ENCODE measurements at regions not wholly inside any gene's neighbourhood (a gene's known extent, or its start where the extent isn't known, plus 50 kb on each side); places are given as distances from the start of the nearest gene placed in this dataset.

DNA sequence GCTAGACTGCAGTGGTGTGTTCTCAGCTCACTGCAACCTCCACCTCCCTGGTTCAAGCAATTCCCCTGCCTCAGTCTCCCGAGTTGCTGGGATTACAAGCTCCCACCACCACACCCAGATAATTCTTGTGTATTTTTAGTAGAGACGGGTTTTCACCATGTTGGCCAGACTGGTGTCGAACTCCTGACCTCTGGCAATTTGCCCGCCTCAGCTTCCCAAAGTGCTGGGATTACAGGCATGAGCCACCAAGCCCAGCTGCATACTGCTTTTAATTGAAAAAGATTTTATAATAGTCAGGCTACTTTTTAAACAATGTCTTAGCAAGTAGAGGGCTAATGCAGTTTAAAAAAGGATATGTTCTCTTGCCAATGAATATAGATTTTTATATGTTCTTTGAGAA is 668.9 kb downstream of the SLC6A15 start:
- CTCF ChIA-PET: no interaction called here
- dilution Hi-C loops (cut with HindIII; ENCODE audit: low sequenced_read_pairs, unreplicated experiment): no loop called here
- WGBS, 2 experiments (ENCODE audit: extremely low coverage in 2 of 2, insufficient read length in 1 of 2): no CpG with 5 or more reads among the region's 4 CpGs

More for the DNA sequence above, 668.9 kb downstream of the SLC6A15 start:
- H3K18ac ChIP-seq (ENCODE audit: low read depth, low read length): no peak overlapping the region
- no peak overlapping the region for H3K23ac ChIP-seq (ENCODE audit: low read depth, low read length)
- ATAC-seq (ENCODE audit: low read depth) (no peak), DNase-seq (no peak)
- POLR2A ChIA-PET (ENCODE audit: unreplicated experiment): no interaction called here
- no peak overlapping the region for H3K27ac ChIP-seq (ENCODE audit: insufficient read depth, low read length)
- no peak overlapping the region for H3K4ac ChIP-seq (ENCODE audit: low read depth, low read length)
- no peaks in the 10 kb centered on the region for H3K4me1 ChIP-seq (ENCODE audit: control insufficient read depth, insufficient read depth, low read length)
- H2BK120ac ChIP-seq (ENCODE audit: low read depth, low read length): no peak overlapping the region
- no TSS peak for BruUV-seq (replicated peaks)
- H2AK9ac ChIP-seq (replicated peaks; ENCODE audit: low read depth, low read length, poor library complexity): no peak overlapping the region
- in situ Hi-C loops (cut with MboI; ENCODE audit: low sequenced_read_pairs) (no loop called here), intact Hi-C loops (cut with micrococcal nuclease) (no loop called here)
- no peak overlapping the region for H2AFZ ChIP-seq (replicated peaks; ENCODE audit: low read length, poor library complexity)
- H3K9me3 ChIP-seq (ENCODE audit: control insufficient read depth, insufficient read depth, low read length): no peaks in the 10 kb centered on the region
- no peak overlapping the region for H3K4me2 ChIP-seq (ENCODE audit: low read depth, low read length)
- no peak overlapping the region for H2AK5ac ChIP-seq (ENCODE audit: low read depth, low read length)
- H3K9ac ChIP-seq (ENCODE audit: low read depth, low read length): no peak overlapping the region
- no peak overlapping the region for H4K91ac ChIP-seq (ENCODE audit: insufficient read depth, low read depth, low read length)
- H4K8ac ChIP-seq (ENCODE audit: low read depth in 2 of 2, low read length in 2 of 2): no peak overlapping the region
- no peak overlapping the region for H3K4me3 ChIP-seq (ENCODE audit: insufficient read depth, low read depth, low read length)
- TF ChIP-seq CHD1 (IDR thresholded peaks at IDR 0.05; ENCODE audit: low read depth, low read length) (no peak), RAD21 (IDR thresholded peaks at IDR 0.05; ENCODE audit: low read length) (no peak), MXI1 (IDR thresholded peaks at IDR 0.05; ENCODE audit: borderline replicate concordance, low read depth, low read length) (no peak), BHLHE40 (IDR thresholded peaks at IDR 0.05; ENCODE audit: low read depth, low read length) (no peak), SMC3 (IDR thresholded peaks at IDR 0.05; ENCODE audit: low read depth, low read length) (no peak), FOS (IDR thresholded peaks at IDR 0.05; ENCODE audit: low read depth, low read length) (no peak), MAZ (IDR thresholded peaks at IDR 0.05; ENCODE audit: borderline replicate concordance, low read depth, low read length) (no peak), CEBPB (IDR thresholded peaks at IDR 0.05; ENCODE audit: low read depth, low read length) (no peak), POLR2A (IDR thresholded peaks at IDR 0.05; ENCODE audit: low read depth, low read length) (no peak), NFE2L2 (IDR thresholded peaks at IDR 0.05; ENCODE audit: low read depth, low read length) (no peak), RCOR1 (IDR thresholded peaks at IDR 0.05; ENCODE audit: insufficient replicate concordance, low read length) (no peak), RFX5 (IDR thresholded peaks at IDR 0.05; ENCODE audit: low read depth, low read length) (no peak), MAFK (IDR thresholded peaks at IDR 0.05; ENCODE audit: low read depth, low read length) (no peak)
- TF ChIP-seq, protein P1, sequence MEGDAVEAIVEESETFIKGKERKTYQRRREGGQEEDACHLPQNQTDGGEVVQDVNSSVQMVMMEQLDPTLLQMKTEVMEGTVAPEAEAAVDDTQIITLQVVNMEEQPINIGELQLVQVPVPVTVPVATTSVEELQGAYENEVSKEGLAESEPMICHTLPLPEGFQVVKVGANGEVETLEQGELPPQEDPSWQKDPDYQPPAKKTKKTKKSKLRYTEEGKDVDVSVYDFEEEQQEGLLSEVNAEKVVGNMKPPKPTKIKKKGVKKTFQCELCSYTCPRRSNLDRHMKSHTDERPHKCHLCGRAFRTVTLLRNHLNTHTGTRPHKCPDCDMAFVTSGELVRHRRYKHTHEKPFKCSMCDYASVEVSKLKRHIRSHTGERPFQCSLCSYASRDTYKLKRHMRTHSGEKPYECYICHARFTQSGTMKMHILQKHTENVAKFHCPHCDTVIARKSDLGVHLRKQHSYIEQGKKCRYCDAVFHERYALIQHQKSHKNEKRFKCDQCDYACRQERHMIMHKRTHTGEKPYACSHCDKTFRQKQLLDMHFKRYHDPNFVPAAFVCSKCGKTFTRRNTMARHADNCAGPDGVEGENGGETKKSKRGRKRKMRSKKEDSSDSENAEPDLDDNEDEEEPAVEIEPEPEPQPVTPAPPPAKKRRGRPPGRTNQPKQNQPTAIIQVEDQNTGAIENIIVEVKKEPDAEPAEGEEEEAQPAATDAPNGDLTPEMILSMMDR (conservative IDR thresholded peaks at IDR 0.05; ENCODE audit: low read depth, low read length): no peak
- TF ChIP-seq, protein P2, sequence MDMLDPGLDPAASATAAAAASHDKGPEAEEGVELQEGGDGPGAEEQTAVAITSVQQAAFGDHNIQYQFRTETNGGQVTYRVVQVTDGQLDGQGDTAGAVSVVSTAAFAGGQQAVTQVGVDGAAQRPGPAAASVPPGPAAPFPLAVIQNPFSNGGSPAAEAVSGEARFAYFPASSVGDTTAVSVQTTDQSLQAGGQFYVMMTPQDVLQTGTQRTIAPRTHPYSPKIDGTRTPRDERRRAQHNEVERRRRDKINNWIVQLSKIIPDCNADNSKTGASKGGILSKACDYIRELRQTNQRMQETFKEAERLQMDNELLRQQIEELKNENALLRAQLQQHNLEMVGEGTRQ (IDR thresholded peaks at IDR 0.05; ENCODE audit: low read depth, low read length): no peak
- TF ChIP-seq, protein P3, sequence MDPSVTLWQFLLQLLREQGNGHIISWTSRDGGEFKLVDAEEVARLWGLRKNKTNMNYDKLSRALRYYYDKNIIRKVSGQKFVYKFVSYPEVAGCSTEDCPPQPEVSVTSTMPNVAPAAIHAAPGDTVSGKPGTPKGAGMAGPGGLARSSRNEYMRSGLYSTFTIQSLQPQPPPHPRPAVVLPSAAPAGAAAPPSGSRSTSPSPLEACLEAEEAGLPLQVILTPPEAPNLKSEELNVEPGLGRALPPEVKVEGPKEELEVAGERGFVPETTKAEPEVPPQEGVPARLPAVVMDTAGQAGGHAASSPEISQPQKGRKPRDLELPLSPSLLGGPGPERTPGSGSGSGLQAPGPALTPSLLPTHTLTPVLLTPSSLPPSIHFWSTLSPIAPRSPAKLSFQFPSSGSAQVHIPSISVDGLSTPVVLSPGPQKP (IDR thresholded peaks at IDR 0.05; ENCODE audit: borderline replicate concordance, low read depth, low read length): no peak
- no peaks in the 10 kb centered on the region for H3K36me3 ChIP-seq (ENCODE audit: control insufficient read depth, insufficient read depth, low read length)
- no peak overlapping the region for H2BK20ac ChIP-seq (ENCODE audit: low read depth, low read length)
- H3K14ac ChIP-seq (replicated peaks; ENCODE audit: low read depth, low read length): no peak overlapping the region
- no peaks in the 10 kb centered on the region for H3K27me3 ChIP-seq (ENCODE audit: control insufficient read depth, insufficient read depth, low read length)
- H3K56ac ChIP-seq (ENCODE audit: extremely low read depth, insufficient read depth, low read length): no peak overlapping the region
- H2BK5ac ChIP-seq (ENCODE audit: low read depth, low read length, poor library complexity, severe bottlenecking): no peak overlapping the region
- H2BK15ac ChIP-seq (ENCODE audit: low read depth, low read length): no peak overlapping the region
- H4K20me1 ChIP-seq (ENCODE audit: insufficient read depth, low read length): no peaks in the 10 kb centered on the region
- H3K79me1 ChIP-seq (ENCODE audit: low read depth in 1 of 2, low read length in 2 of 2): no peaks in the 10 kb centered on the region
- H4K5ac ChIP-seq (ENCODE audit: low read depth, low read length): no peak overlapping the region
- no peaks in the 10 kb centered on the region for H3K9me1 ChIP-seq (ENCODE audit: insufficient read depth, low read length)

Measured in IMR-90 (cell line).